Astrocyte (in vitro differentiated cells and primary cell): ENCODE measurements at regions not wholly inside any gene's neighbourhood (a gene's known extent, or its start where the extent isn't known, plus 50 kb on each side); places are given as distances from the start of the nearest gene placed in this dataset.

Experiments used
- DNase-seq: peaks from one replicate; pipeline ENCODE4 v3.0.0-alpha.2; 2010; ENCODE audit warnings: low read depth
- FAIRE-seq: peaks from 2 replicates; lab custom pipeline; 2011; peaks lifted over from hg19 to GRCh38; lab: Jason Lieb, UNC
- H2AFZ ChIP-seq: 2 replicates; pipeline ENCODE4 v1.6.0; 2012; ENCODE audit warnings: low read depth, low read length, inconsistent platforms
- H3K27ac ChIP-seq: 2 replicates; pipeline ENCODE4 v1.5.1; 2011; ENCODE audit warnings: low read depth, low read length, inconsistent platforms
- H3K27me3 ChIP-seq: 2 replicates; pipeline ENCODE4 v1.6.0; 2011; ENCODE audit warnings: low read length, inconsistent platforms; ENCODE audit not compliant: insufficient read depth
- H3K36me3 ChIP-seq: 2 replicates; pipeline ENCODE4 v1.5.1; 2011; ENCODE audit warnings: low read length, inconsistent platforms; ENCODE audit not compliant: insufficient read depth
- H3K4me1 ChIP-seq: 2 replicates; pipeline ENCODE4 v1.5.1; 2011; ENCODE audit warnings: low read length, inconsistent platforms; ENCODE audit not compliant: insufficient read depth
- H3K4me2 ChIP-seq: 2 replicates; pipeline ENCODE4 v1.6.0; 2012; ENCODE audit warnings: low read length, inconsistent platforms
- H3K4me3 ChIP-seq: 2 replicates; pipeline ENCODE4 v1.5.1; 2011; ENCODE audit warnings: low read depth, mild to moderate bottlenecking, low read length, inconsistent platforms; ENCODE audit not compliant: insufficient read depth
- H3K79me2 ChIP-seq: 2 replicates; pipeline ENCODE4 v1.6.0; 2012; ENCODE audit warnings: mild to moderate bottlenecking, low read length, inconsistent platforms; ENCODE audit not compliant: insufficient read depth
- H3K9ac ChIP-seq: 2 replicates; pipeline ENCODE4 v1.6.0; 2012; ENCODE audit warnings: mild to moderate bottlenecking, low read length, inconsistent platforms
- H3K9me3 ChIP-seq: 2 replicates; pipeline ENCODE4 v1.5.1; 2012; ENCODE audit warnings: low read depth, mild to moderate bottlenecking, low read length, inconsistent platforms; ENCODE audit not compliant: insufficient read depth
- H4K20me1 ChIP-seq: 2 replicates; pipeline ENCODE4 v1.6.0; 2012; ENCODE audit warnings: low read length, inconsistent platforms; ENCODE audit not compliant: insufficient read depth
- H3K27ac Mint-ChIP-seq: one replicate; pipeline ENCODE4 v1.8.0; 2021; ENCODE audit warnings: mild to moderate bottlenecking, mixed read lengths; ENCODE audit not compliant: unreplicated experiment
- H3K27me3 Mint-ChIP-seq: one replicate; pipeline ENCODE4 v1.8.0; 2021; ENCODE audit warnings: low read depth, mixed read lengths; ENCODE audit not compliant: unreplicated experiment
- H3K36me3 Mint-ChIP-seq: one replicate; pipeline ENCODE4 v1.8.0; 2021; ENCODE audit warnings: low read depth, mixed read lengths; ENCODE audit not compliant: unreplicated experiment
- H3K4me1 Mint-ChIP-seq: one replicate; pipeline ENCODE4 v1.8.0; 2021; ENCODE audit warnings: low read depth, mixed read lengths; ENCODE audit not compliant: unreplicated experiment
- H3K4me3 Mint-ChIP-seq: one replicate; pipeline ENCODE4 v1.8.0; 2021; ENCODE audit warnings: mild to moderate bottlenecking, moderate library complexity, mixed read lengths; ENCODE audit not compliant: unreplicated experiment
- H3K9me3 Mint-ChIP-seq: one replicate; pipeline ENCODE4 v1.8.0; 2021; ENCODE audit warnings: mild to moderate bottlenecking, mixed read lengths; ENCODE audit not compliant: unreplicated experiment
- EZH2 ChIP-seq: IDR thresholded peaks from 2 replicates; pipeline ENCODE4 v1.6.1; 2012; ENCODE audit warnings: mild to moderate bottlenecking, low read length, inconsistent platforms; ENCODE audit not compliant: insufficient read depth
- TF ChIP-seq, protein P1 (sequence below): IDR thresholded peaks from 2 replicates; pipeline ENCODE4 v1.5.1; 2011; ENCODE audit warnings: low read depth, mild to moderate bottlenecking, inconsistent platforms, low read length, moderate library complexity; ENCODE audit not compliant: insufficient read depth

DNA sequence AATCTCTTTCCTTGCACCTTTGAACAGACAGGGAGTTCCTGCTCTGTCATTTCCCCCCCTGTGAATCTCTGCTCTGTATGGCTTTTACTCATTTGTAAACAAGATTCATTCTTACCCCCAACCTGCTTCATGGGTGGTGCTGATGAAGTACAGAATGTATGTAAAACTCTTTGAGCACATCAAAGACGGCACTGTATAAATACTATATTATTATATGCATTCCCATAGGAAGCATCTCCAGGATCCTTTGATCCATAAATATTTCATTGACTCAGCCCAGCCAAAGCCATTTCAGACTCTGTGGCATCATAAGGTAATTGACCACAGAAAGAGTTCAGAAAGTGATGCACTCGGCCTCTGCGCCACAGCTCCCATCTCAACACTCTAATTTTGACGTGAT lies 208.7 kb downstream of the EFNB2 start:
- H3K27ac ChIP-seq = no peak overlapping the region
- peaks cover 3% of the 10 kb centered on the region for H3K27me3 Mint-ChIP-seq
- H3K36me3 ChIP-seq = no peaks in the 10 kb centered on the region
- H3K9me3 Mint-ChIP-seq = peaks cover 27% of the 10 kb centered on the region
- no peak overlapping the region for H3K9ac ChIP-seq
- H3K4me1 Mint-ChIP-seq = no peaks in the 10 kb centered on the region
- H3K4me2 ChIP-seq = no peak overlapping the region
- peaks cover 5% of the 10 kb centered on the region for H3K9me3 ChIP-seq
- H3K27ac Mint-ChIP-seq = no peak overlapping the region
- H3K4me1 ChIP-seq = no peaks in the 10 kb centered on the region
- no peaks in the 10 kb centered on the region for H3K79me2 ChIP-seq
- H3K4me3 Mint-ChIP-seq = no peak overlapping the region
- no peak overlapping the region for H2AFZ ChIP-seq
- no peaks in the 10 kb centered on the region for H4K20me1 ChIP-seq
- H3K27me3 ChIP-seq = no peaks in the 10 kb centered on the region
- TF ChIP-seq EZH2 = no peak
- TF ChIP-seq, protein P1, sequence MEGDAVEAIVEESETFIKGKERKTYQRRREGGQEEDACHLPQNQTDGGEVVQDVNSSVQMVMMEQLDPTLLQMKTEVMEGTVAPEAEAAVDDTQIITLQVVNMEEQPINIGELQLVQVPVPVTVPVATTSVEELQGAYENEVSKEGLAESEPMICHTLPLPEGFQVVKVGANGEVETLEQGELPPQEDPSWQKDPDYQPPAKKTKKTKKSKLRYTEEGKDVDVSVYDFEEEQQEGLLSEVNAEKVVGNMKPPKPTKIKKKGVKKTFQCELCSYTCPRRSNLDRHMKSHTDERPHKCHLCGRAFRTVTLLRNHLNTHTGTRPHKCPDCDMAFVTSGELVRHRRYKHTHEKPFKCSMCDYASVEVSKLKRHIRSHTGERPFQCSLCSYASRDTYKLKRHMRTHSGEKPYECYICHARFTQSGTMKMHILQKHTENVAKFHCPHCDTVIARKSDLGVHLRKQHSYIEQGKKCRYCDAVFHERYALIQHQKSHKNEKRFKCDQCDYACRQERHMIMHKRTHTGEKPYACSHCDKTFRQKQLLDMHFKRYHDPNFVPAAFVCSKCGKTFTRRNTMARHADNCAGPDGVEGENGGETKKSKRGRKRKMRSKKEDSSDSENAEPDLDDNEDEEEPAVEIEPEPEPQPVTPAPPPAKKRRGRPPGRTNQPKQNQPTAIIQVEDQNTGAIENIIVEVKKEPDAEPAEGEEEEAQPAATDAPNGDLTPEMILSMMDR = no peak
- H3K36me3 Mint-ChIP-seq = peaks cover 2% of the 10 kb centered on the region
- no peak overlapping the region for H3K4me3 ChIP-seq
- FAIRE-seq (no peak), DNase-seq (no peak)

DNA sequence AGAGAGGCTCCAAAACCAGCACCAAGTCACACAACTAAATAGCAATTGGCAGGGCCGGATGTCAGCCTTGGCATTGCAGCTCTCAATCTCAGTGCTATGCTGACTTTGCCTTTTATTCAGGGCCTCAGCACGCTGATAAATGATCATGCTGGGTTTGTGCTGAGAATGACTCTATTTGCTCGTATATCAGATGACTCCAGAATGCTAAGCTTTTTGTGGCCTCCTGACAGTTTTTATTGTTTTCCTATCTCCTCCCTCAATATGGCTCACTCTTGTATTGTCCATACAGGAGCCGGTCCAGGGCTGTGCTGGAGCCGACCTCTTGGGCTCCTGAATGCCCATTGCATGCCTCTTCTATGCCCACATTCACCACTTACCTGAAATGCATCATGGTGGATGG lies 211.0 kb downstream of the EFNB2 start:
- Histone ChIP-seq H2AFZ (no peak overlapping the region), H3K27me3 (no peaks in the 10 kb centered on the region), H3K9ac (no peak overlapping the region), H4K20me1 (no peaks in the 10 kb centered on the region), H3K4me2 (no peak overlapping the region), H3K4me3 (no peak overlapping the region), H3K36me3 (no peaks in the 10 kb centered on the region), H3K27ac (no peak overlapping the region), H3K79me2 (no peaks in the 10 kb centered on the region), H3K4me1 (peaks cover 3% of the 10 kb centered on the region), H3K9me3 (peaks cover 5% of the 10 kb centered on the region)
- Mint-ChIP-seq H3K4me1 (peaks cover 6% of the 10 kb centered on the region), H3K36me3 (peaks cover 2% of the 10 kb centered on the region), H3K27ac (no peak overlapping the region), H3K4me3 (no peak overlapping the region), H3K9me3 (peaks cover 27% of the 10 kb centered on the region), H3K27me3 (no peaks in the 10 kb centered on the region)
- DNase-seq = no peak
- no peak for FAIRE-seq
- TF ChIP-seq, protein P1 = no peak
- no peak for TF ChIP-seq EZH2

DNA sequence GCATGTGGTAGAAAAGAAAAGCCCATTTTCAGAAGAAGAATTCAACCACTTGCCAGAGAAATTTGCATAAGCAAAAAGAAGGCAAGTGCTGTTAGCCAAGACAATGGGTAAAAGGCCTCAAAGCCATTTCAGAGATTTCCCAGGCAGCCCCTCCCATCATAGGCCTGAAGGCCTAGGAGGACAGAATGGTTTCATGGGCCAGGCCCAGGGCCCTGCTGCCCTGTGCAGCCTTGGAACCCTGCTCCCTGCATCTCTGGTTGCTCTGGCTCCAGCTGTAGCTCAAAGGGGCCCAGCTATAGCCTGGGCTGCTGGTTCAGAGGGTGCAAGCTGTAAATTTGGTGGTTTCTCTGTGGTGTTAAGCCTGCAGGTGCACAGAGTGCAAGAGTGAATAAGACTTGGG lies 212.8 kb downstream of the EFNB2 start:
- no peaks in the 10 kb centered on the region for H3K27me3 ChIP-seq
- no peaks in the 10 kb centered on the region for H4K20me1 ChIP-seq
- DNase-seq (no peak), FAIRE-seq (no peak)
- TF ChIP-seq, protein P1 = no peak
- TF ChIP-seq EZH2 = no peak
- H3K4me3 ChIP-seq = no peak overlapping the region
- peaks cover 5% of the 10 kb centered on the region for H3K9me3 ChIP-seq
- peaks cover 11% of the 10 kb centered on the region for H3K4me1 ChIP-seq
- H3K4me2 ChIP-seq = no peak overlapping the region
- Mint-ChIP-seq H3K4me3 (no peak overlapping the region), H3K9me3 (peaks cover 27% of the 10 kb centered on the region), H3K27ac (no peak overlapping the region), H3K27me3 (no peaks in the 10 kb centered on the region), H3K4me1 (peaks cover 12% of the 10 kb centered on the region), H3K36me3 (peaks cover 2% of the 10 kb centered on the region)
- H3K79me2 ChIP-seq = no peaks in the 10 kb centered on the region
- H3K36me3 ChIP-seq = no peaks in the 10 kb centered on the region
- H3K27ac ChIP-seq = no peak overlapping the region
- no peak overlapping the region for H2AFZ ChIP-seq
- H3K9ac ChIP-seq = no peak overlapping the region
